WTC11 (cell line): ENCODE measurements at regions not wholly inside any gene's neighbourhood (a gene's known extent, or its start where the extent isn't known, plus 50 kb on each side); places are given as distances from the start of the nearest gene placed in this dataset.

ENCODE experiments used
- ATAC-seq: fragments of 200-7000 bp; cut with Tn5 transposase; 2 replicates; pipeline ENCODE4 v1.10.0; 2021; ENCODE audit warnings: mild to moderate bottlenecking, moderate library complexity
- CTCF ChIA-PET: fragments of 300-600 bp; sonication (Branson Sonifier 250); formaldehyde crosslinking; loops from one replicate; lab custom pipeline; 2021; ENCODE audit warnings: antibody characterized with exemption; lab: Charles Lee
- POLR2A ChIA-PET: fragments of 350-600 bp; sonication (Branson Sonifier 250); formaldehyde crosslinking; loops from one replicate; lab custom pipeline; 2021; ENCODE audit warnings: antibody characterized with exemption; lab: Charles Lee
- DNase-seq: peaks from one replicate; pipeline ENCODE4 v3.0.0; 2021; ENCODE audit warnings: low spot score
- H3K27ac Mint-ChIP-seq: 2 replicates; pipeline ENCODE4 v1.8.0; 2021; ENCODE audit warnings: mixed read lengths
- H3K27me3 Mint-ChIP-seq: 2 replicates; pipeline ENCODE4 v1.8.0; 2021; ENCODE audit warnings: low read depth, mild to moderate bottlenecking, moderate library complexity, mixed read lengths
- H3K36me3 Mint-ChIP-seq: 2 replicates; pipeline ENCODE4 v1.8.0; 2021; ENCODE audit warnings: mixed read lengths
- H3K4me1 Mint-ChIP-seq: 2 replicates; pipeline ENCODE4 v1.8.0; 2022; ENCODE audit warnings: mixed read lengths
- H3K4me3 Mint-ChIP-seq: 2 replicates; pipeline ENCODE4 v1.8.0; 2021; ENCODE audit warnings: mild to moderate bottlenecking, moderate library complexity, mixed read lengths
- H3K9me3 Mint-ChIP-seq: 2 replicates; pipeline ENCODE4 v1.8.0; 2021; ENCODE audit warnings: mixed read lengths
- AFF4 ChIP-seq: sonication (generic); formaldehyde crosslinking; IDR thresholded peaks from 2 replicates; pipeline ENCODE4 v1.8.1; 2023; ENCODE audit warnings: mild to moderate bottlenecking, missing genetic modification reagents, borderline replicate concordance
- GABPB1 ChIP-seq: sonication (generic); formaldehyde crosslinking; IDR thresholded peaks from 2 replicates; pipeline ENCODE4 v1.8.1; 2023; ENCODE audit warnings: mild to moderate bottlenecking, missing genetic modification reagents
- GRHL2 ChIP-seq: fragments of 250-450 bp; sonication (Bioruptor Pico); IDR thresholded peaks from 2 replicates; pipeline ENCODE4 v1.8.0; 2022; ENCODE audit warnings: mild to moderate bottlenecking, moderate library complexity; ENCODE audit not compliant: insufficient replicate concordance, severe bottlenecking
- IRF1 ChIP-seq: sonication (generic); formaldehyde crosslinking; IDR thresholded peaks from 2 replicates; pipeline ENCODE4 v1.8.0; 2023; ENCODE audit warnings: missing genetic modification reagents
- KAT7 ChIP-seq: sonication (generic); formaldehyde crosslinking; IDR thresholded peaks from 2 replicates; pipeline ENCODE4 v1.8.1; 2023; ENCODE audit warnings: missing genetic modification reagents, mild to moderate bottlenecking, borderline replicate concordance
- STAT6 ChIP-seq: sonication (generic); formaldehyde crosslinking; conservative IDR thresholded peaks from 2 replicates; pipeline ENCODE4 v1.8.1; 2023; ENCODE audit warnings: mild to moderate bottlenecking, low read depth, missing genetic modification reagents, moderate library complexity
- TEAD4 ChIP-seq: sonication (generic); formaldehyde crosslinking; IDR thresholded peaks from 2 replicates; pipeline ENCODE4 v1.8.0; 2022; ENCODE audit warnings: mild to moderate bottlenecking, missing genetic modification reagents
- TP53 ChIP-seq: sonication (generic); formaldehyde crosslinking; IDR thresholded peaks from 2 replicates; pipeline ENCODE4 v1.8.1; 2023; ENCODE audit warnings: mild to moderate bottlenecking, missing genetic modification reagents
- USF1 ChIP-seq: sonication (generic); formaldehyde crosslinking; IDR thresholded peaks from 2 replicates; pipeline ENCODE4 v1.8.0; 2022; ENCODE audit warnings: mild to moderate bottlenecking, missing genetic modification reagents
- USF2 ChIP-seq: sonication (generic); formaldehyde crosslinking; IDR thresholded peaks from 2 replicates; pipeline ENCODE4 v1.8.1; 2023; ENCODE audit warnings: mild to moderate bottlenecking, missing genetic modification reagents, moderate library complexity
- ZNF121 ChIP-seq: sonication (generic); formaldehyde crosslinking; IDR thresholded peaks from 2 replicates; pipeline ENCODE4 v1.8.0; 2023; ENCODE audit warnings: missing genetic modification reagents
- ZNF281 ChIP-seq: sonication (generic); formaldehyde crosslinking; IDR thresholded peaks from 2 replicates; pipeline ENCODE4 v1.8.0; 2023; ENCODE audit warnings: mild to moderate bottlenecking, missing genetic modification reagents
- ZNF396 ChIP-seq: fragments of 250-450 bp; sonication (Bioruptor Pico); IDR thresholded peaks from 2 replicates; pipeline ENCODE4 v1.8.0; 2021; ENCODE audit warnings: mild to moderate bottlenecking, moderate library complexity, borderline replicate concordance
- ZNF512 ChIP-seq: sonication (generic); formaldehyde crosslinking; IDR thresholded peaks from 2 replicates; pipeline ENCODE4 v1.8.1; 2022; ENCODE audit warnings: missing genetic modification reagents, borderline replicate concordance

GRCh38 chr5:25892211-25892610, 1146.2 kb downstream of the CDH9 start:
- no peak for ATAC-seq
- TF ChIP-seq USF2 (CRISPR knock-in tag), result no peak
- no peak for TF ChIP-seq ZNF121 (CRISPR knock-in tag)
- TF ChIP-seq GRHL2 (CRISPR knock-in tag), result no peak
- no peak for TF ChIP-seq TP53 (CRISPR knock-in tag)
- no peak for TF ChIP-seq ZNF396 (CRISPR knock-in tag)
- no peak for TF ChIP-seq TEAD4 (CRISPR knock-in tag)
- TF ChIP-seq ZNF512 (CRISPR knock-in tag), result no peak
- TF ChIP-seq IRF1 (CRISPR knock-in tag), result no peak
- no peak for TF ChIP-seq STAT6 (CRISPR knock-in tag)
- TF ChIP-seq USF1 (CRISPR knock-in tag), result no peak
- TF ChIP-seq AFF4 (CRISPR knock-in tag), result no peak
- no peak for TF ChIP-seq GABPB1 (CRISPR knock-in tag)
- H3K4me1 Mint-ChIP-seq, result peaks cover 5% of the 10 kb centered on the region; the same call in 1 of the 2 replicates
- peaks cover 27% of the 10 kb centered on the region for H3K36me3 Mint-ChIP-seq
- DNase-seq, result no peak
- ChIA-PET CTCF (interaction anchor here (0.6 kb wide), 1 partner anchor 118 kb away, joined by 3 read pairs; no protein-coding TSS in a partner anchor), POLR2A (no interaction called here)
- peaks cover 34% of the 10 kb centered on the region for H3K9me3 Mint-ChIP-seq
- H3K27ac Mint-ChIP-seq, result no peak overlapping the region
- no peak overlapping the region for H3K4me3 Mint-ChIP-seq
- no peaks in the 10 kb centered on the region; the same call in 1 of the 2 replicates for H3K27me3 Mint-ChIP-seq

- Mint-ChIP-seq H3K36me3 (peaks cover 30% of the 10 kb centered on the region), H3K27me3 (no peaks in the 10 kb centered on the region; the same call in 1 of the 2 replicates), H3K9me3 (peaks cover 37% of the 10 kb centered on the region), H3K27ac (no peak overlapping the region), H3K4me1 (peaks cover 5% of the 10 kb centered on the region; the same call in 1 of the 2 replicates), H3K4me3 (no peak overlapping the region)
- ChIA-PET CTCF (interaction anchor here (0.6 kb wide), 1 partner anchor 119 kb away, joined by 3 read pairs; no protein-coding TSS in a partner anchor), POLR2A (no interaction called here)
- ATAC-seq, result no peak
- no peak for TF ChIP-seq ZNF281 (CRISPR knock-in tag)
- TF ChIP-seq KAT7, result no peak
- no peak for DNase-seq
Measured at GRCh38 chr5:25891691-25892090, 1146.7 kb downstream of the CDH9 start.
